ENCODE measurements at regions not wholly inside any gene's neighbourhood (a gene's known extent, or its start where the extent isn't known, plus 50 kb on each side); places are given as distances from the start of the nearest gene placed in this dataset.

DNA sequence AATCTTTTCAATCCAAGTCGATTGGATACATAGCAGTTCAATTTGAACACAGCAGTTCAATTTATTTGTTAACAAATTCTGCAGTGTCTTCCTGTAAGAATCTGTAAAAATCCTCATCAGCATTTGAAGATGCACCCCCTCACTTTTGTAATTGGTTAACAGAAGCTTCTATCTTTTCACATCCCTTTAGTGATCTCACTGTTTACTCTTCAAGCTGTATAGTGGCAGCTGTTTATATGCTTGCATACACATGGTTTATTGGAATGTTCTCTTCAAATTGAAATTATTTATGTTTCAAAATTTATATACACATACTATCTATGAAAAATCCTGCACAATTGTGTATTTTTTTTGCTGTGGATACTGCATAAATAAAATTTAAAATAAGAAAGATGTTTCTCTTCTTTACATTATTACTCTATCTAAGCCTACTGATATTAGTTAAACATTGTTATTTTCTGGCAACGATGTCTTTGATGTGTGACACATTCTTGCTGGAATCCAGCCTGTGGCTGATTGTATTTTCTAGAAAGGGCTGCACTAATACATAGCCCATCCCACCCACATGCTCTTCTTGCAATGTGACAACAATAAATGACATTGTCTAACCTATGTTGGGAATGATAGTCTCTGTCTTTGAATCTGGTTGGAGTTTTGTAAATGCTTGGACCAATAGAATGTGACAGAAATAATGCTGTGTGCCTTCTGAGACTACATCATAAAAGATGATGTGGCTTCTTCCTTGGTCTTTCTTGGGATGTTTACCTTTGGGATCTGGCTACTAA lies 573.0 kb downstream of the CD109 start:
- Histone ChIP-seq H3K79me2 (ENCODE audit: control insufficient read depth, insufficient read depth, low read length) (no peaks in the 10 kb centered on the region), H3K4me1 (replicated peaks in 1 of 2; ENCODE audit: control insufficient read depth in 2 of 2, insufficient read depth in 2 of 2, low read length in 2 of 2) (no peaks in the 10 kb centered on the region), H4K20me1 (replicated peaks; ENCODE audit: control insufficient read depth, insufficient read depth, low read length) (no peaks in the 10 kb centered on the region), H3K4me2 (ENCODE audit: insufficient read depth, low read length) (no peak overlapping the region), H3K9me3 (replicated peaks; ENCODE audit: control insufficient read depth, insufficient read depth, low read depth, low read length) (no peaks in the 10 kb centered on the region), H3K27me3 (ENCODE audit: control insufficient read depth in 2 of 2, insufficient read depth in 2 of 2, low read length in 2 of 2) (no peaks in the 10 kb centered on the region), H2AFZ (ENCODE audit: low read depth, low read length) (no peak overlapping the region), H3K4me3 (no peak overlapping the region), H3K36me3 (ENCODE audit: control insufficient read depth, insufficient read depth, low read length) (no peaks in the 10 kb centered on the region), H3K27ac (ENCODE audit: extremely low read depth, low read depth, low read length) (no peak overlapping the region), H3K9ac (ENCODE audit: insufficient read depth in 1 of 2, low read depth in 2 of 2, low read length in 2 of 2) (no peak overlapping the region), H3K9me1 (ENCODE audit: control insufficient read depth, insufficient read depth, low read length) (no peaks in the 10 kb centered on the region)
- in situ Hi-C loops (cut with MboI) (no loop called here), intact Hi-C loops (cut with micrococcal nuclease) (no loop called here)
- DNase-seq (ENCODE audit: extremely low read depth in 1 of 4, low spot score in 3 of 4) (no peak), FAIRE-seq (no peak), ATAC-seq (no peak)
- WGBS (ENCODE audit: insufficient coverage, low coverage, missing lambda C conversion rate): 0% methylated on average over 2 of the region's 2 CpGs
- ChIA-PET CTCF (ENCODE audit: low intra/inter-chr PET ratio) (no interaction called here), POLR2A (no interaction called here)
- no TSS peak for BruUV-seq (replicated peaks)
- TF ChIP-seq SMARCA5 (IDR thresholded peaks at IDR 0.05) (no peak), PHF21A (IDR thresholded peaks at IDR 0.05; ENCODE audit: borderline replicate concordance, low read depth) (no peak), CXXC5 (CRISPR knock-in tag; IDR thresholded peaks at IDR 0.05) (no peak), SMARCC2 (IDR thresholded peaks at IDR 0.05; ENCODE audit: low read depth) (no peak), JUN (IDR thresholded peaks at IDR 0.05; ENCODE audit: borderline replicate concordance, low read depth, low read length) (no peak), JUN (CRISPR knock-in tag; IDR thresholded peaks at IDR 0.05; ENCODE audit: borderline replicate concordance) (no peak), ZNF644 (tag; IDR thresholded peaks at IDR 0.05; ENCODE audit: low read depth) (no peak), NFIC (IDR thresholded peaks at IDR 0.05) (no peak), GTF2E2 (tag; IDR thresholded peaks at IDR 0.05) (no peak), SMARCE1 (IDR thresholded peaks at IDR 0.05) (no peak), STAT5A (IDR thresholded peaks at IDR 0.05; ENCODE audit: borderline replicate concordance, low read length) (no peak), SIX5 (IDR thresholded peaks at IDR 0.05; ENCODE audit: borderline replicate concordance in 1 of 2, insufficient read depth in 1 of 2, low read depth in 1 of 2, low read length in 2 of 2) (no peak)
- TF ChIP-seq, protein P1, sequence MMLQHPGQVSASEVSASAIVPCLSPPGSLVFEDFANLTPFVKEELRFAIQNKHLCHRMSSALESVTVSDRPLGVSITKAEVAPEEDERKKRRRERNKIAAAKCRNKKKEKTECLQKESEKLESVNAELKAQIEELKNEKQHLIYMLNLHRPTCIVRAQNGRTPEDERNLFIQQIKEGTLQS (IDR thresholded peaks at IDR 0.05): no peak
- TF ChIP-seq, protein P1 (CRISPR knock-in tag; conservative IDR thresholded peaks at IDR 0.05): no peak

All from K562 (cell line).